ENCODE measurements at regions not wholly inside any gene's neighbourhood (a gene's known extent, or its start where the extent isn't known, plus 50 kb on each side); places are given as distances from the start of the nearest gene placed in this dataset.

DNA sequence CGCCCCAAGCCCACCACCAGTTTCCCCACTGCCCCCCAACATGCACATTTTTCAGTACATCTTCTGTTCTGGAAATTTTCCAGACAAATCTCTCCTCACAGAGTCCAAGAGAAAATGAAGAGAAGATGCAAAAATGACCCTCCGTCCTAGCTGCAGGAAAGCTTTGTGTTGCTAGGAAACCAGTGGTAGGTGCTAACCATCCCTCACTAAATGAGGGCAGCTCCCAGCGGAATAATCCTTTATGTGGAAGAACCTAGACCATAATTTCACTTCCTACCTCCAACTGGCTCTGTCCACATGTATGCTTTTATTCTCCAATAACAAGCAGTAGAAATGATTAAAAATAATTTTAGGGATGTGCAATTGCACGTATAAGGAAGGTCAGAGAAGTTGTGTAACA is 311.9 kb upstream of the EPHA4 start:
- TF ChIP-seq EZH2 (IDR thresholded peaks at IDR 0.05; ENCODE audit: low read depth) = no peak
- TF ChIP-seq, protein P1, sequence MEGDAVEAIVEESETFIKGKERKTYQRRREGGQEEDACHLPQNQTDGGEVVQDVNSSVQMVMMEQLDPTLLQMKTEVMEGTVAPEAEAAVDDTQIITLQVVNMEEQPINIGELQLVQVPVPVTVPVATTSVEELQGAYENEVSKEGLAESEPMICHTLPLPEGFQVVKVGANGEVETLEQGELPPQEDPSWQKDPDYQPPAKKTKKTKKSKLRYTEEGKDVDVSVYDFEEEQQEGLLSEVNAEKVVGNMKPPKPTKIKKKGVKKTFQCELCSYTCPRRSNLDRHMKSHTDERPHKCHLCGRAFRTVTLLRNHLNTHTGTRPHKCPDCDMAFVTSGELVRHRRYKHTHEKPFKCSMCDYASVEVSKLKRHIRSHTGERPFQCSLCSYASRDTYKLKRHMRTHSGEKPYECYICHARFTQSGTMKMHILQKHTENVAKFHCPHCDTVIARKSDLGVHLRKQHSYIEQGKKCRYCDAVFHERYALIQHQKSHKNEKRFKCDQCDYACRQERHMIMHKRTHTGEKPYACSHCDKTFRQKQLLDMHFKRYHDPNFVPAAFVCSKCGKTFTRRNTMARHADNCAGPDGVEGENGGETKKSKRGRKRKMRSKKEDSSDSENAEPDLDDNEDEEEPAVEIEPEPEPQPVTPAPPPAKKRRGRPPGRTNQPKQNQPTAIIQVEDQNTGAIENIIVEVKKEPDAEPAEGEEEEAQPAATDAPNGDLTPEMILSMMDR (conservative IDR thresholded peaks at IDR 0.05) = no peak

Measured in PC-9 (cell line).